ENCODE measurements at regions not wholly inside any gene's neighbourhood (a gene's known extent, or its start where the extent isn't known, plus 50 kb on each side); places are given as distances from the start of the nearest gene placed in this dataset.

DNA sequence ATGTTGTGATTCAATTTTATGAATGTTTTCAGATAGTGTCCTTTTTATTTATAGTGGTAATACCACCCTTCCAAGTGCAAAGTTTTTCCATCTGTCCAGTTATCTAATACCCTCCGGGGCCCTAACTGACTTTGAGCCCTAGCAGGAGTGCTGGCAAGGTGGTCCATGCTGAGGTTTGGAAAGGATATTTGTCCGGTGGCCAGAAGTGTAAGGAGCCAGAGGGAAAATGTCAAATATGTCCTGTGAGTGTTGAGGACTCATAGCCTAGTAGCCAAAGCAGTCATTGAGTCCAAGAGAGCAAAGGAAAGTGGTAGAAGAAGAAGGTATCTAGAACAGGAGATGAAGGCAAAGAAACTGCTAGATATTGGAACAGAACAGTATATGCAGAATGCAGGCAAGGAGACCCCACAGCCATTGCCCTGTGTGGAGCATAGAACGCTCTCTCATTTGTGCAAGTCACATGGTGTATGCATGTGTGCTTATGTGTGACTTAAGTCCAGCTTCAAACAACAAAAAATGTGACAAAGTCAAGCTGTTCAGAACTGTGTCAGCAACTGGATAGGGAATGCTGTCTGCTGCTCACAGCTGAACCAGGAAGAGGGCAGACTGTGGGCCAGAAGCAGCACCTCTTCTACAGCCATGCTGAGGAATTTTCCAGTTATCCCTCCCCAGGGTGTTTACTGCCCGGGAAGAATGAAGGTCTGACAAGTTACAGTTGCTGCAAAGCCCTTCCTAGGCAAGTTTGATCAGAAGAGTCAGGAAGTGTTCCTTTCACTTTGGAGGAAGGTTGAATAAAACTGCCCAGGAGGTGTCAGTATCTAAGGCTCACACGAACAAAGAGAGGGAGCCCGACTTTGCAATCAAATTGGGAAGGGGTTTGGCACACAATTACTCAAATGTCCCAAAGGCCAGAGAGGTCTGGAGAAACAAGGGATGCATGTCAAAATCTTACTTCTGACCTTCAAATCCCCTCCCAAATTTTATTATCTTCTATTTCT lies 463.3 kb upstream of the DMAC1 start:
- Histone ChIP-seq H3K9me3 (ENCODE audit: control insufficient read depth, low read length) (no peaks in the 10 kb centered on the region), H3K36me3 (ENCODE audit: control insufficient read depth, insufficient read depth, low read length) (no peaks in the 10 kb centered on the region), H3K4me3 (ENCODE audit: extremely low read depth, insufficient read depth, low read length, poor library complexity, severe bottlenecking) (no peak overlapping the region), H3K27ac (ENCODE audit: low read depth, low read length, severe bottlenecking) (peak overlapping the region; percentile 45), H3K4me1 (ENCODE audit: control insufficient read depth, insufficient read depth, low read length, poor library complexity, severe bottlenecking) (peaks cover 3% of the 10 kb centered on the region)
- 61 to 79% methylated on average over 4 to 5 of the region's 6 CpGs for WGBS, 2 experiments (ENCODE audit: insufficient coverage in 2 of 2)

DNA sequence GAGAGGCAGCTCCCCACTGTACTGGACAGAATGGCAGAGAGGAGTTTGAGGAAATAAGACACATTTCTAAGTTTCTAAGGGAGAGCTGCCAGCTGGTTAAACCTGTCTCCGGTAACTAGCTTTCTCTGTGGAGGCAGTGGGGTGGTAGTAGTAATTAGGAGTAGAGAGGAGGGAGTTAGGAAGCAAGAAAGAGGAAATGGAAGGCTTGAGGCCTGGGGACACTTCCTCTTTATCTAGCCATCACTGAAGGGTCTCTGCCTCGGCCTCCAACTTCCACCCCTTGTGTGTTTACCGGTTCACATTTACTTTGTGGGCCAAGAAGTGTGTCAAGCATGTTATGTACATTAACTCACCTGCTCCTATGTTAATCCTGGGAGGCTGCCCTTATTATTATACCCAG lies 462.2 kb upstream of the DMAC1 start:
- no peaks in the 10 kb centered on the region for H3K36me3 ChIP-seq (ENCODE audit: control insufficient read depth, insufficient read depth, low read length)
- WGBS, 2 experiments (ENCODE audit: insufficient coverage in 2 of 2) = 83 to 90% methylated on average over 1 to 2 of the region's 3 CpGs
- H3K27ac ChIP-seq (ENCODE audit: low read depth, low read length, severe bottlenecking) = peak overlapping the region; percentile 41
- H3K4me3 ChIP-seq (ENCODE audit: extremely low read depth, insufficient read depth, low read length, poor library complexity, severe bottlenecking) = no peak overlapping the region
- no peaks in the 10 kb centered on the region for H3K9me3 ChIP-seq (ENCODE audit: control insufficient read depth, low read length)
- peaks cover 3% of the 10 kb centered on the region for H3K4me1 ChIP-seq (ENCODE audit: control insufficient read depth, insufficient read depth, low read length, poor library complexity, severe bottlenecking)

DNA sequence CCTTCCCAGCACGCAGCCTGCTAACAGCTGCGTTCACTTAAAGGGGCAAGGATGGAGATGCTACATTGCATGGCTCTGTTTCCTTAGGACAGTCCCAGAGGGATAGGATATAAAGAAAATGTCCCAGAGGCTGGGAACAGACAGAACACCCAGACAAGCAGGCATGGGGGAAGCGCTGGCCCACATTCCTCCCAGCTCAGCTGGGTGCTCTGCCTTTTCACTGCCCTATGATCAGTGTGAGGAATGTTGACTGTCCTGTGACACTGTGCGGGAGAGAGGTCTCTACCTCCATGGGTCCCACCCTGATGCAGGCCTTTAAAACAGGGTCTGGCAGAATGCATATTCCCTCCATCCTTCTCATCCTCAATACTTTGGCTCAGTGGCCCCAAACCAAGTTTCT lies 459.4 kb upstream of the DMAC1 start:
- Histone ChIP-seq H3K9me3 (ENCODE audit: control insufficient read depth, low read length) (no peaks in the 10 kb centered on the region), H3K27ac (ENCODE audit: low read depth, low read length, severe bottlenecking) (no peak overlapping the region), H3K4me3 (ENCODE audit: extremely low read depth, insufficient read depth, low read length, poor library complexity, severe bottlenecking) (no peak overlapping the region), H3K4me1 (ENCODE audit: control insufficient read depth, insufficient read depth, low read length, poor library complexity, severe bottlenecking) (peaks cover 3% of the 10 kb centered on the region), H3K36me3 (ENCODE audit: control insufficient read depth, insufficient read depth, low read length) (no peaks in the 10 kb centered on the region)
- 67 to 90% methylated on average over 1 to 4 of the region's 4 CpGs for WGBS, 2 experiments (ENCODE audit: insufficient coverage in 2 of 2)

DNA sequence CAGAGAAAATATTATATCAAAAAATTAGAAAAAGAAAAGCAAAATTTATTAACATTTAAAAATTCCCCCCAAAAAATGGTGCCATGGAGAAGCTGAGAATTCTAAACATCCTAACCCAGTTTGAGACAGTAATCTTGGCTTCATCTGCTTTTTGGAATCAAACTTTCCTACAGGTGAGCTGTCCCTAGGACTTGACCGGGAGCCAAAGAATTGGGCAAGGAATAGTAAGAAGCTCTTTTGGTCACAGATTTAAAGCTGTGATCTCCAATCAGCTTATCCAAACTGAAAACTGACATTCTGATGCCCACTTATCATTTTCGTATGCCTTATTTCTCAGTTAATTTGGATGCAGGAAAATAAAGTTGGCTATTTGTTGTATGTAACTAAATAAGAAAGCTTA lies 457.3 kb upstream of the DMAC1 start:
- no peak overlapping the region for H3K27ac ChIP-seq (ENCODE audit: low read depth, low read length, severe bottlenecking)
- WGBS, 2 experiments (ENCODE audit: insufficient coverage in 2 of 2) = 89% methylated on average over 1 of the region's 2 CpGs; no CpG with 5 or more reads in 1 of the 2 experiments

DNA sequence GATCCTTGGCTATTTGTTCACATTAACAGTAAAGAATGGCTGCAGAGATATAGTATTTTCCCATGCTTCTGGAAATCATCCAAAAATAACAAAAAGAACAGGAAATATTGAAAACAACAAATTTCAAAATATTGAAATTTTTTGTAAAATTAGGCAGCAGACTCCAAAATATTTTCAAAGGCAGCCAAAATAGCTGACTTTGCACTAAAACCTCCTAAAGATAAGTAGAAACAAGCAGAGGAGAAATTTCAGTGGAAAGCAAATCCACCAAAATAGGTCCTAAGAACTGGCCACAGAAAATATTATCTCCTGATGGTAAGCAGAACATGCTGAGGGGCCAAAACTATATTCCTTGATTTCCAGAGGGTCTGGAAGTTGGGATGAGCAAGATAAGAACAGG lies 456.3 kb upstream of the DMAC1 start:
- H3K4me3 ChIP-seq (ENCODE audit: extremely low read depth, insufficient read depth, low read length, poor library complexity, severe bottlenecking) = no peak overlapping the region
- H3K36me3 ChIP-seq (ENCODE audit: control insufficient read depth, insufficient read depth, low read length) = no peaks in the 10 kb centered on the region
- no peaks in the 10 kb centered on the region for H3K9me3 ChIP-seq (ENCODE audit: control insufficient read depth, low read length)
- no peaks in the 10 kb centered on the region for H3K4me1 ChIP-seq (ENCODE audit: control insufficient read depth, insufficient read depth, low read length, poor library complexity, severe bottlenecking)
- no peak overlapping the region for H3K27ac ChIP-seq (ENCODE audit: low read depth, low read length, severe bottlenecking)

More for the DNA sequence above, 457.3 kb upstream of the DMAC1 start:
- Histone ChIP-seq H3K9me3 (ENCODE audit: control insufficient read depth, low read length) (no peaks in the 10 kb centered on the region), H3K4me1 (ENCODE audit: control insufficient read depth, insufficient read depth, low read length, poor library complexity, severe bottlenecking) (peaks cover 2% of the 10 kb centered on the region), H3K4me3 (ENCODE audit: extremely low read depth, insufficient read depth, low read length, poor library complexity, severe bottlenecking) (no peak overlapping the region), H3K36me3 (ENCODE audit: control insufficient read depth, insufficient read depth, low read length) (no peaks in the 10 kb centered on the region)

DNA sequence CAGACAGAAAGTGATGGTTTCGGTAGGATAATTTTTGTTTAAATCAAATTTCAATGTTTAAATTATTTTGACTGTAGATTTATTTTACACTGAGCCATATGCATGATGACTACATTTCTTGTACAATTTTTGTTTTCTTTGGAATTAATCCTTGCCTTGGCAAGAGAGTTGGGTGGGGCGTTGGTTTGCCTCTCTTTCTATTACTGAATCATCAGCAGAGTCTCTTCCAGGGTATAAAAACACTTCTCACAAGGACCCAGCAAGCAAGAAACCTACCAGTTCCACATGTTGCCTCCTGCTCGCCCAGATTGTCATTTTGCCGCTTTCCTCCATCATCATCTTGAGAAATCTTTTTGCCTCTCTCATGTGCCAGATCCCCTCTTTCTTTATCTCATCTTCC lies 455.0 kb upstream of the DMAC1 start:
- Histone ChIP-seq H3K4me1 (ENCODE audit: control insufficient read depth, insufficient read depth, low read length, poor library complexity, severe bottlenecking) (no peaks in the 10 kb centered on the region), H3K9me3 (ENCODE audit: control insufficient read depth, low read length) (no peaks in the 10 kb centered on the region), H3K4me3 (ENCODE audit: extremely low read depth, insufficient read depth, low read length, poor library complexity, severe bottlenecking) (no peak overlapping the region), H3K36me3 (ENCODE audit: control insufficient read depth, insufficient read depth, low read length) (no peaks in the 10 kb centered on the region), H3K27ac (ENCODE audit: low read depth, low read length, severe bottlenecking) (no peak overlapping the region)
- WGBS, 2 experiments (ENCODE audit: insufficient coverage in 2 of 2) = 94% methylated on average over 2 of the region's 4 CpGs

DNA sequence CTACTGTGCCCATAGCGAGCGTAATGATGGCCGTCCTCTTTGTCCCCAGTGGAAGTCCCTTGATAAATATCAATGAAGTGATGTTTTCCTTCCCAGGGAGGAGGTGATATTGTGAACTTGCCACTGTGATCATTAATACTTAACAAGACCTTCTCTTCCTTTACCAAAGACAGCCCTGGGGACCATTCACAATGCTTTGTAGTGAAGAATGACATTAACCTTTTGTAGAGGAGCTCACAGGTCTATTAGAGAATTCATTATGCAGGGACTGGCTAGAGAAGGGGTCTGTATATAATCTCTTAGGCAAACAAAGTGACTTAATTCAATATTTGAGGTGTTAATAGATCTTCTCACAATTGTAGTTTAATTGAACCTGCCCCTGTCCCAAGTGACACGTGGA lies 452.9 kb upstream of the DMAC1 start:
- WGBS, 2 experiments (ENCODE audit: insufficient coverage in 2 of 2) = 100% methylated on average over 1 to 2 of the region's 4 CpGs

DNA sequence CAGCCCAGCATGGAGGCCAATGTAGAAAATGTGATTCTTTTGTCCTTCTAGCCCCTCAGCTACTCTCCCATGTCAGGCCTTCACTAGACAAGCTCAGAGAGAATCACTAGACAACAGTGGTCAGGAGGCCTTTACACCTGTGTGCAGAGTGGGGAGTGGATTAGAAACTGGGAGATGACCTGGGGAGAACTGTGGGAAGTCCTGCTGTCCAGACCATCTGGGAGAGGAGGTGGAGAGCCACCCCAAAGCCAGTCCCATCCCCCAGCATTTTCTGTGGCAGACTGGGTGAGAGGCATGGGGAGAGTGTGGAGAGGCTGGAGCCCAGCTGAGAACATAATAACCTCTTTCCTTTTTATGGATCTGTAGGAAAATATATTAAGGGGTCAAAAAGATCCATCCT lies 452.0 kb upstream of the DMAC1 start:
- Histone ChIP-seq H3K27ac (ENCODE audit: low read depth, low read length, severe bottlenecking) (no peak overlapping the region), H3K4me3 (ENCODE audit: extremely low read depth, insufficient read depth, low read length, poor library complexity, severe bottlenecking) (no peak overlapping the region), H3K36me3 (ENCODE audit: control insufficient read depth, insufficient read depth, low read length) (no peaks in the 10 kb centered on the region), H3K4me1 (ENCODE audit: control insufficient read depth, insufficient read depth, low read length, poor library complexity, severe bottlenecking) (no peaks in the 10 kb centered on the region), H3K9me3 (ENCODE audit: control insufficient read depth, low read length) (no peaks in the 10 kb centered on the region)

More for the DNA sequence above, 452.9 kb upstream of the DMAC1 start:
- Histone ChIP-seq H3K27ac (ENCODE audit: low read depth, low read length, severe bottlenecking) (no peak overlapping the region), H3K4me3 (ENCODE audit: extremely low read depth, insufficient read depth, low read length, poor library complexity, severe bottlenecking) (no peak overlapping the region), H3K4me1 (ENCODE audit: control insufficient read depth, insufficient read depth, low read length, poor library complexity, severe bottlenecking) (no peaks in the 10 kb centered on the region), H3K9me3 (ENCODE audit: control insufficient read depth, low read length) (no peaks in the 10 kb centered on the region), H3K36me3 (ENCODE audit: control insufficient read depth, insufficient read depth, low read length) (no peaks in the 10 kb centered on the region)

DNA sequence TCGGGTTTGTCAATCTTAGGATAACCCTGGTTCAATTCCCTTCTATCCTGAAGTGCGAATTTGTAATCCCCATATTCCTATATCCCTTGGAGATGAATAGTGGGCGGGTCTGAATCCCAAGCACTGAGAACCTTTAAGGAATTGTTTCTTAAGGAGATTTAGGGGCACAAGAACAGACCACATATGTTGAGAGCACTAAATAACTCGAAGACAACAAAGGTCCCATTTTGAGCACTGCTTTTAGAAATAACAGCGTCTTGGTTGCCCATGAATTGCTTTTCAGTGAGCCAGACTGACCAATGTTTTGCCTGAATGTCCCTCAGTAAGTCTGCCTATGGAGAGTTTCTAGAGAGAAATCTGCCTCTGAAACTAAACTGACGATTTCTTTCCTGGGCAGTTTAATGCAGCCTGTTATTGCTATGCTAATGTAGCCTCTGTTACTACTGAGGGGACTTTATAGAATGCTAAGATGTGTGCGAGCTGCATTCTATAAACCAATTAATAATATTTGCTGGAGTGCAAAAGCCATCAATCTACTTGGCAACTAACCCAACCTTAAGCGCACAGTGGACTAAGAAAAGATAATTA lies 445.0 kb upstream of the DMAC1 start:
- no peaks in the 10 kb centered on the region for H3K36me3 ChIP-seq (ENCODE audit: control insufficient read depth, insufficient read depth, low read length)
- H3K9me3 ChIP-seq (ENCODE audit: control insufficient read depth, low read length) = no peaks in the 10 kb centered on the region
- no peak overlapping the region for H3K27ac ChIP-seq (ENCODE audit: low read depth, low read length, severe bottlenecking)
- 77 to 91% methylated on average over 3 to 4 of the region's 8 CpGs for WGBS, 2 experiments (ENCODE audit: insufficient coverage in 2 of 2)
- H3K4me1 ChIP-seq (ENCODE audit: control insufficient read depth, insufficient read depth, low read length, poor library complexity, severe bottlenecking) = no peaks in the 10 kb centered on the region
- H3K4me3 ChIP-seq (ENCODE audit: extremely low read depth, insufficient read depth, low read length, poor library complexity, severe bottlenecking) = no peak overlapping the region

DNA sequence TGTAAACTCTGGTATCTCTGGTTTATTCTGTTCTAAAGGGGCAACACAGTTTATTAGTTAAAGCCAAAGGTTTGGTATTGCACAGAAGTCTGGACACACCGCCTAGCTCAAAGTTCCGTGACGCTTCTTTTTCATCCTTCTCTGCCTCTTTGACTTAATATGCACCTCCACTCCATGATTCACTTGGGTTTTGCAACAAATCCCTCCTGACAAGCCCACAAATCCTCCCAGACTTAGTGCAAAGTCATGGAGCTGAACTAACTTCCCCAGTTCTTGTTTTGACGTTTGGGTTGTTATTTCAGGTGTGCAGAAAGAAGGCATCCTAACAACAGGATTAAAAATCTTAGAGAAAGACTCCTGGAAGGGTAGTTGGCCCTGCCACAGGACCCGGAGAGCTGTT lies 441.6 kb upstream of the DMAC1 start:
- 95 to 96% methylated on average over 1 to 2 of the region's 5 CpGs for WGBS, 2 experiments (ENCODE audit: insufficient coverage in 2 of 2)
- Histone ChIP-seq H3K4me3 (ENCODE audit: extremely low read depth, insufficient read depth, low read length, poor library complexity, severe bottlenecking) (no peak overlapping the region), H3K36me3 (ENCODE audit: control insufficient read depth, insufficient read depth, low read length) (no peaks in the 10 kb centered on the region), H3K27ac (ENCODE audit: low read depth, low read length, severe bottlenecking) (no peak overlapping the region), H3K9me3 (ENCODE audit: control insufficient read depth, low read length) (no peaks in the 10 kb centered on the region), H3K4me1 (ENCODE audit: control insufficient read depth, insufficient read depth, low read length, poor library complexity, severe bottlenecking) (no peaks in the 10 kb centered on the region)

DNA sequence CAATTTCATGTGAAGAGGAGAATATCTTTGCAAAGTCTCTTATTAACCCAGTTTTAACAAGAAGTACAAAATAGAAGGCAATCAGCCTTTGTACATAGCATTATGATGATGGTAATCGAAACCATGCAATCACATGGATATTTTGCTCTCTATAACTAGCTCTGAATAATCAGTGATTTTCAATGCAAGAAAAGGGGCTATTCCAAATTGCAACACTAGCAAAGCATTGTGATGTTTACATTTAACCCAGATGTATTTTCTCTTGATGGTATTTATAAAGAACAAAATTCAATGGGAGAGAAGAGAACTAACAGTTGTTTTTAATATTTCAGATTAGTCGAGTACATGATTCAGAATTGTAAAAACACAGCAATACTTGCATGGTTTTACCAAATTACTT lies 437.5 kb upstream of the DMAC1 start:
- no peak overlapping the region for H3K27ac ChIP-seq (ENCODE audit: low read depth, low read length, severe bottlenecking)
- H3K9me3 ChIP-seq (ENCODE audit: control insufficient read depth, low read length) = no peaks in the 10 kb centered on the region
- WGBS, 2 experiments (ENCODE audit: insufficient coverage in 2 of 2) = 80% methylated on average over 1 of the region's 2 CpGs; no CpG with 5 or more reads in 1 of the 2 experiments
- H3K4me3 ChIP-seq (ENCODE audit: extremely low read depth, insufficient read depth, low read length, poor library complexity, severe bottlenecking) = no peak overlapping the region
- no peaks in the 10 kb centered on the region for H3K4me1 ChIP-seq (ENCODE audit: control insufficient read depth, insufficient read depth, low read length, poor library complexity, severe bottlenecking)
- H3K36me3 ChIP-seq (ENCODE audit: control insufficient read depth, insufficient read depth, low read length) = no peaks in the 10 kb centered on the region

All from mesodermal cell (in vitro differentiated cells).